HuH-7.5 (cell line): ENCODE measurements at regions not wholly inside any gene's neighbourhood (a gene's known extent, or its start where the extent isn't known, plus 50 kb on each side); places are given as distances from the start of the nearest gene placed in this dataset.

Source experiments
- DNase-seq: peaks from one replicate; pipeline ENCODE4 v3.0.0; 2011; ENCODE audit warnings: low spot score

- no peak for DNase-seq
These were observed 112.9 kb upstream of the ZNF678 start for GRCh38 chr1:227450489-227450888.

- no peak for DNase-seq
These were observed 113.5 kb upstream of the ZNF678 start for GRCh38 chr1:227449741-227450441.

DNA sequence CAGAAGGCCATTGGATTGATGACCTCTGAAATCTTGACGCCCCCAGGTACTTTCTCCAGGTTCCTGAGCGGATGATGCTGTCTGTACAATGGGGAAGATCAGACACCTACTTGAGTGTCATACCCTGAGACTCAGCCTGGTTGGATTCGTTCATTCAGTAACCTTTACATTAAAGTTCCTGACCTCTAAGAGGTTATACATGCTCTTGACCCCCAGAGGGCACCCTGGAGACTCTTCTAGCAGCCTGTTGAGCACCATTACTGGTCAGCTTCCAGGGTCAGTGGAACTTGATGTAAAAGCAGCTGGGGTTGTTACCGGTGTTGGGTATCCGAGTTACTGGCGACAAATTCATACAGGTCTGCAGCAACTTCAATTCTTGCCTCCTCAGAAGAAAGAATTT, 114.3 kb upstream of the ZNF678 start:
- peak; percentile 72 for DNase-seq

- no peak for DNase-seq
These were observed 115.8 kb upstream of the ZNF678 start for GRCh38 chr1:227447531-227447990.

GRCh38 chr1:227445746-227446145, 117.6 kb upstream of the ZNF678 start:
- no peak for DNase-seq

DNA sequence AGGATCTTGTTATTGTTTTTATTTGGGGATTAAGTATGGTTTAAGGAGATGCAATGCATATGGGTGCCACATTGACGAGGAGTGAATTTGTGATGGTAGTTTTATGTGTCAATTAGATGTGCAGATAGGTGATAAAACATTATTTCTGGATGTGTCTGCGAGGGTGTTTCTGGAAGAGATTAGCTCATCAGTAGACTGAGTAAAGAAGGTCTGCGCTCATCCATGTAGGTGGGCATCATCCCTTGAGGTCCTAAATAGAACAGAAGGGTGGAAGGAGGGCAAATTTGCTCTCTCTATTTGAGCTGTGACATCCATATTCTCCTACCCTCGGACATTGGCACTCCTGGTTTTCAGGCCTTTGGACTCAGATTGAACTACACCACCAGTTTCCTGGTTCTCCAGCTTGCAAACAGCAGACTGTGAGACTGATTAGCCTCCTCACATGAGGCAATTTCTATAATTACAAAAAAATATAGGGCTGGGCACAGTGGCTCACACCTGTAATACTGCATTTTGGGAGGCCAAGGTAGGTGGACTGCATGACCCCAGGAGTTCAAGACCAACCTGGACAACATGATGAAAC, 118.2 kb upstream of the ZNF678 start:
- DNase-seq = no peak

DNA sequence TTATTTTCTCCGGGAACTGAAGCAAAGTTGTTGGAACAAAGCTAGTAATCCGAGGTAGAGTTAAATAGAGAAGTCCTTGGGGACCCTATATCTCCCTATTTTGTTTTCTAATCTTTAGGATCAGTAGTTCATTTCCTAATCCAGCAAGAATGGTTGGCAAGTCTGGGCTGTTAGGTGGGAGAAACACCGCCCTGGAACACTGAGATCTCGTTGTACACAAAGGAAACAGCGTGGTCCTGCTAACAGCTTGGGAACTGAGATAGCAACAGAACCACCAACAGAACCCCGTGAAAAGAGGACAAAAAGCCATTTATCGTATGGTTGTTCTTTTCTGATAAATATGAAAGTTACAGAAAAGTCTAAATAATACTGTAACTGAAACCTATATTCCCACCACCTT, 121.9 kb upstream of the CDC42BPA start:
- no peak for DNase-seq

DNA sequence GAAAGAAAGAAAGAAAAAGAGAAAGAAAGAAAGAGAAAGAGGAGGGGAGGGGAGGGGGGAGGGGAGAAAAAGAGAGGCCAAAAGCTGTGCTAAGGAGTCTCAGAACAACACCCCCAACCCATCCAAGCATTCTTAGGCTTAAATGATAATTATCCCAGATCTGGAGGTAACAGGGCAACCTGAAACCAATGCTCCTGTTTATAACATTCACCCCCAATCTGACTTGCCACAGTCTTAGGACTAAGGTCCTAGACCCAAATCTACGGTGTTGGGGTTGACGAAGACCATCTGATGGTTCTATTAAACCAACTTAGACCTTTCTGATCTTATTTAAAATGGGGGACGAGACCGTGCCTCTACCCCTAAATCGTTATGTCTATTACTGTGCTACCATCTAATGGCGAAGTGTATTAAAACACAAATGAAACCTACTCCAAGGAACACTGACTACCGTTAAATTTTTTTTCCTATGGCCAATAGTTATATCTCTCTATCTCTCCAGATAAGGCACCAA, 119.3 kb upstream of the CDC42BPA start:
- DNase-seq = peak; percentile 53

- no peak for DNase-seq
These were observed 116.6 kb upstream of the CDC42BPA start for GRCh38 chr1:227434808-227435444.

GRCh38 chr1:227433663-227434341, 115.5 kb upstream of the CDC42BPA start:
- DNase-seq = no peak

DNA sequence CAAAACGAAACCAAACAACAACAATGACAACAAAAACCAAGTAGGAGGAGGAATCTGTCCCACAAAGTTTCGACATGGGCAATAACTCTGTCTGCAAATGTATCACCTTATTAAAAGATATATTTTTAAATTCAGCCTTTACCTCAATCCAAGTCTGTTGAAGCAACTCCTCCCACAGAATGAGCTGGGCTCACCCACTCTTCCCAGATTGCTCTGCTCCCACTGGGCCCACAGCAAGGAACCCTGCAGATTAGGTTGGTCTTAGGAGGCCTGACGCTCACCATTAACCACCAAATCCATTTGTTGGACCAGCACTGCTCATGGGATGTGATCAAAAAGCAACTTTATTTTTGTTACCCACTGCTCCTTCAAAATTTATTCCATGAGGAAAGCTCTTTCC, 114.7 kb upstream of the CDC42BPA start:
- DNase-seq = no peak

DNA sequence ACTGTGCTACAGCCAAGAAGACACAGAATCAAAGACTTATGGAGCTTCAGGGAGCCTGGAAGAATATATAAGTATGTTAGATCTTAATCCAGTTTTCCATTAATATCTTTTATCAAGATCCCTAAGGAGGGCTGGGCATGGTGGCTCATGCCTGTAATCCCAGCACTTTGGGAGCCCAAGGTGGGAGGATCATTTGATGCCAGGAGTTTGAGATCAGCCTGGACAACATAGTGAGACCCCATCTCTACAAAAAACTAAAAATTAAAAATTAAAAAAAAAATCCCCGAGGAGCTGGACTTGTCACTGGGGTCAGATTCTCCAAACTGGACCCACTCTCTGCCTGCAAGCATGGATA, 113.9 kb upstream of the CDC42BPA start:
- no peak for DNase-seq

- no peak for DNase-seq
These were observed 111.4 kb upstream of the CDC42BPA start for GRCh38 chr1:227429447-227430359.

DNA sequence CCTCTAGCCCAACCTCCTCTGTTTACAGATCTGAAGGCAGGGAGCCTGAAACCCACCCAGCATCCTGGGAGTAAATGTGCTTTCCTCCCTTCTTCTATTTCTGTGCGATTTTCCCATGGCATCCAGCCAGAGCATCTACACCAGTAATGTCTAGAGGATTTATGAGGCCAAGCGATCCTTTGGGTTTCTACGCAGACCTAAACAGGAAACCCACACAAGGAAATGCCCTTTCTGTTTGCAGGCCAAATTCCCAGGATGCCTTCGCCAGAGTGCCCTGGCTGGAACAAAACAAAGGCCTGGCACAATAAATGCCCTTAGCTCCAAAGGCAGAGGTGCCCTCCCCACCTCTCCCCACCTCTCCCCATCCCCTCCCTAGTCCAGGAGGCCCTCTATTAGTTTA, 110.5 kb upstream of the CDC42BPA start:
- no peak for DNase-seq

DNA sequence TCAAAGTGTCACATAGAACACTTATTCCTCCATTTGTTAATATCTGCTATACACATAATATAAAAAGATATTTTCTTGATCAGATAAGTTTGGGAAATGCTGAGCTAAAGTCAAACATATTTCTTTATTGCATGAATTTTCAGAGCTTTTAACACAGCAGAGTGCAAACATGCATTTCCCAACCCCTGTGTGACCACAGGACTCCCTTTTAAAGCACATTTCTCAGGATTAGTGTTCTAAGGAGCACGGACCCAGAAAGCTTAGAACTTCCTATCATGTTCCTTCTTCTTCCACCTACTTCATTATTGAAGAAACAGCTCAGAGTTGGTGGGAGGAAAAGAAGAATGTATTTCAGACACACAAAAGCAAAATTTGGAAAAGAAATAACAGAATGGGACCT, 109.1 kb upstream of the CDC42BPA start:
- no peak for DNase-seq

DNA sequence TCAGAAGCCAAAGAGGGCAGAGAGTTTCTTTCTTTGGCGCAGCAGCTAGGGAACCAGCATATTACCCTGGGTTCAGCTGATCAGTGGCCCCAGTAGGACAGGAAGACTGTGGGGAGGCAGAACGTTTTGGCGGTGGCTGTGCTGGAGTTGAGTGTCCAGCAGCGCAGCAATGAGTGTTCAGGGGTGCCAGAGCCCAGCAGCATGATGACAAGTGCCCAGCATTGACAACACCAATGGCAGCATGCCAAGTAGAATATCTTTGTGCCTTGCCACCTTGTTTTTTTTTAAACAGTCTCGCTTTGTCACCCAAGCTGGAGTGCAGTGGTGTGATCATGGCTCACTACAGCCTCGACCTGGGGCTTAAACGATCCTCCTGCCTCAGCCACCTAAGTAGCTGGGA, 106.7 kb upstream of the CDC42BPA start:
- no peak for DNase-seq

GRCh38 chr1:227424159-227424680, 105.9 kb upstream of the CDC42BPA start:
- no peak for DNase-seq

GRCh38 chr1:227422581-227422980, 104.3 kb upstream of the CDC42BPA start:
- DNase-seq = no peak

- DNase-seq = no peak
These were observed 101.9 kb upstream of the CDC42BPA start for GRCh38 chr1:227420147-227420546.

DNA sequence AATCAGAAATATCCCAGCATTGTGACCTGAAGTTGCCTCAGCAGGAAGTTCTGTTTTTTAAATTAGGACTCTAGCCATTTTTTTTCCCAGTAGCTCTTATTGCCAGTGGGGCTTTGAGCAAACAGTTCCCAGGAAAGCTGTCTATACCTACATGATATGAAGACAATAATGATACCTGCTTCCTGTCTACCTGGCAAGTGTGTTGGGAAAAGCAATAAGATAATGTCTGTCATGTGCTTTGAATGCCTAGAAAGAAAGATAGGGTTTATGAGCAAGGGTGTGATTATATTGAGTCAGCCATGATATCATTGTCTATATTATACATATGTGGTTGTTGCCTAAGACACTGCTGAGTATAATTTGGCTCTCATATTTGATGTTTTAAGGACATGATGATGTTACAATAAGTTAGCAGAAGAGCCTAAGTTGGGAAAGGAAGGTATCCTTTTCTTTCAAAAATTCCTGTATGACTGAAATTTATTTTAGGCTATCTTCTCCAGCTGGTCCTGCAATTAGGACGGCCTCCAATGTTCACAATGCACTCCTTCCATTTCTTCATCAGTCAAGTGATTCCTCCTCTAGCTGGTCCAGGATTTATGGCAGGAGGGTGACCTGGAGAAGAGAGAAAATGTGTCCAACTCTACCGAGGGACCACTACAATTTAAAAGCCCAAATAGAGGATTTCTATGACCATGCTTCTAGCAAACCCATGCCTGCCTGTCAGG, 99.6 kb upstream of the CDC42BPA start:
- DNase-seq = no peak
